ENCODE measurements at regions not wholly inside any gene's neighbourhood (a gene's known extent, or its start where the extent isn't known, plus 50 kb on each side); places are given as distances from the start of the nearest gene placed in this dataset.

DNA sequence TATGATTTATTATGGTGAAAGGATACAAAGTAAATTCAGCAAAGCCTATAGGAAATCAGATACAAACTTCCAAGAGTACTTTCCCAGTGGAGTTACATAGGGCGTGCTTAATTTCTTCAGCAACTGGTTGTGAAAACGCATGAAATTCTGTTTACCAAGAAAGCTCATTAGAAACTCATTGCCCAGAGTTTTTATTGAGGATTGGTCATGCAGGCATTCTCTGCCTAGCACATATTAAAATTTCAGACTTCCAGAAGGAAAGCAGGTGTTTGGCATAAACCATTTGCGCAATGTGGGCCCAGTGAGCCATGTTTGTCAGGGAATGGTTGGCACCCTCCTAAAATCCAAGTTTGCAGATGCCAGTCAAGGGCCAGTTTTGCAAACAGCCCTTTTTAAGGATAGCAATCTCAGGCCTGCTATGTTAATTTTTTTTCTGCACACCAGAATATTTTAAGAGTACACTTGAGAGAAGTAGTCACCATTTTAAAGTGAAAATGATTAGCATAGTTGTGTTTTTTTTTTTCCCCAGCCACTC lies 311.1 kb upstream of the CHD1 start:
- no peak for DNase-seq
- H3K4me1 Mint-ChIP-seq: no peaks in the 10 kb centered on the region

DNA sequence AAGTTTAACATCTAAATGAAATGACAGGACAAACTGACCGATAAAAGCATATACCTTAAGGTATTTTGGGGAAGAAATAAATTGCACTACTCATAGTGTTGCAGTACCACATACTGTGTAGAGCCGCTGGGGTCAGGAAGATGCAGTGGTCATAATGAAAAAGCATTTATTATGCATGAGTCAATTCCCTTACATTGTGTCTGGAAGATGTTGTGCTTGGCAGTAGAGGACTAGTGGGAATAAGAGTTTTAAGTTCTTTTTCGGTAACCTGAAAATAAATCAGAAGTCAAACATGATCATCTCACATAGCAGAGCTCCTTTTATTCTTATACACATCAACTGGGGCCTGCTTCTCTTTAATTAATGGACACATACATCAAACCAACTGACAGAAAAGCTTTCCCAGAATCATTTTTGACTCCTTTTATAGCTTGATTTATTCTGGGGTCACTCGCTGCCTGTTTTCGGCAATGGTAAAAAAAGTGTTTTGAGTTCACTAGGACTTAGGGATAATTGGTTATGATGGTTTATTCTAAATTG lies 262.5 kb upstream of the CHD1 start:
- H3K9ac ChIP-seq (ENCODE audit: low read length): no peak overlapping the region
- intact Hi-C loops (cut with micrococcal nuclease): no loop called here
- DNase-seq (no peak), ATAC-seq (ENCODE audit: low read depth) (no peak)
- no peaks in the 10 kb centered on the region for H3K9me3 ChIP-seq (ENCODE audit: control extremely low read depth in 1 of 3, control insufficient read depth in 2 of 3, insufficient read depth in 1 of 3, low read length in 2 of 3)
- Mint-ChIP-seq H3K27me3 (peaks cover 7% of the 10 kb centered on the region), H3K27ac (no peak overlapping the region), H3K4me3 (no peak overlapping the region), H3K4me1 (no peaks in the 10 kb centered on the region), H3K9me3 (ENCODE audit: insufficient read depth) (peaks cover 2% of the 10 kb centered on the region)
- no peaks in the 10 kb centered on the region for H3K4me1 ChIP-seq (ENCODE audit: control insufficient read depth in 2 of 2, insufficient read depth in 2 of 2, low read length in 2 of 2)
- ChIA-PET POLR2A (no interaction called here), CTCF (no interaction called here)
- H3K36me3 ChIP-seq (replicated peaks in 1 of 2; ENCODE audit: control extremely low read depth in 1 of 2, control insufficient read depth in 1 of 2, extremely low read depth in 1 of 2, insufficient read depth in 2 of 2, low read length in 1 of 2): no peaks in the 10 kb centered on the region
- no peaks in the 10 kb centered on the region for H3K27me3 ChIP-seq (replicated peaks in 1 of 4; ENCODE audit: control extremely low read depth in 1 of 4, control insufficient read depth in 3 of 4, insufficient read depth in 4 of 4, low read length in 3 of 4)
- H3K27ac ChIP-seq (ENCODE audit: low read length in 2 of 2): no peak overlapping the region
- no peaks in the 10 kb centered on the region for H3K79me2 ChIP-seq (ENCODE audit: control insufficient read depth, insufficient read depth, low read length)
- TF ChIP-seq EZH2 (IDR thresholded peaks at IDR 0.05; ENCODE audit: borderline replicate concordance, insufficient read depth, low read depth, low read length, poor library complexity, severe bottlenecking): no peak
- TF ChIP-seq, protein P1, sequence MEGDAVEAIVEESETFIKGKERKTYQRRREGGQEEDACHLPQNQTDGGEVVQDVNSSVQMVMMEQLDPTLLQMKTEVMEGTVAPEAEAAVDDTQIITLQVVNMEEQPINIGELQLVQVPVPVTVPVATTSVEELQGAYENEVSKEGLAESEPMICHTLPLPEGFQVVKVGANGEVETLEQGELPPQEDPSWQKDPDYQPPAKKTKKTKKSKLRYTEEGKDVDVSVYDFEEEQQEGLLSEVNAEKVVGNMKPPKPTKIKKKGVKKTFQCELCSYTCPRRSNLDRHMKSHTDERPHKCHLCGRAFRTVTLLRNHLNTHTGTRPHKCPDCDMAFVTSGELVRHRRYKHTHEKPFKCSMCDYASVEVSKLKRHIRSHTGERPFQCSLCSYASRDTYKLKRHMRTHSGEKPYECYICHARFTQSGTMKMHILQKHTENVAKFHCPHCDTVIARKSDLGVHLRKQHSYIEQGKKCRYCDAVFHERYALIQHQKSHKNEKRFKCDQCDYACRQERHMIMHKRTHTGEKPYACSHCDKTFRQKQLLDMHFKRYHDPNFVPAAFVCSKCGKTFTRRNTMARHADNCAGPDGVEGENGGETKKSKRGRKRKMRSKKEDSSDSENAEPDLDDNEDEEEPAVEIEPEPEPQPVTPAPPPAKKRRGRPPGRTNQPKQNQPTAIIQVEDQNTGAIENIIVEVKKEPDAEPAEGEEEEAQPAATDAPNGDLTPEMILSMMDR (IDR thresholded peaks at IDR 0.05): no peak
- H4K20me1 ChIP-seq (ENCODE audit: control insufficient read depth, insufficient read depth, low read length, poor library complexity, severe bottlenecking): no peaks in the 10 kb centered on the region
- no peak overlapping the region for H2AFZ ChIP-seq (ENCODE audit: insufficient read depth, low read depth, low read length, poor library complexity, severe bottlenecking)
- no peak overlapping the region for H3K4me2 ChIP-seq (replicated peaks; ENCODE audit: low read depth, low read length, poor library complexity, severe bottlenecking)
- no peak overlapping the region for H3K4me3 ChIP-seq (ENCODE audit: control extremely low read depth in 1 of 5, extremely low read depth in 1 of 5, insufficient read depth in 1 of 5, low read depth in 2 of 5, low read length in 4 of 5)
- WGBS (ENCODE audit: insufficient coverage): 100% methylated on average over 1 of the region's 5 CpGs

More for the DNA sequence above, 311.1 kb upstream of the CHD1 start:
- Histone ChIP-seq H3K4me2 (replicated peaks; ENCODE audit: low read depth, low read length, poor library complexity, severe bottlenecking) (no peak overlapping the region), H3K79me2 (ENCODE audit: control insufficient read depth, insufficient read depth, low read length) (no peaks in the 10 kb centered on the region), H3K9ac (ENCODE audit: low read length) (no peak overlapping the region), H3K27me3 (replicated peaks in 1 of 4; ENCODE audit: control extremely low read depth in 1 of 4, control insufficient read depth in 3 of 4, insufficient read depth in 4 of 4, low read length in 3 of 4) (no peaks in the 10 kb centered on the region), H3K4me1 (ENCODE audit: control insufficient read depth in 2 of 2, insufficient read depth in 2 of 2, low read length in 2 of 2) (no peaks in the 10 kb centered on the region), H3K36me3 (replicated peaks in 1 of 2; ENCODE audit: control extremely low read depth in 1 of 2, control insufficient read depth in 1 of 2, extremely low read depth in 1 of 2, insufficient read depth in 2 of 2, low read length in 1 of 2) (no peaks in the 10 kb centered on the region), H4K20me1 (ENCODE audit: control insufficient read depth, insufficient read depth, low read length, poor library complexity, severe bottlenecking) (no peaks in the 10 kb centered on the region), H3K9me3 (ENCODE audit: control extremely low read depth in 1 of 3, control insufficient read depth in 2 of 3, insufficient read depth in 1 of 3, low read length in 2 of 3) (no peaks in the 10 kb centered on the region), H3K27ac (ENCODE audit: low read length in 2 of 2) (no peak overlapping the region), H2AFZ (ENCODE audit: insufficient read depth, low read depth, low read length, poor library complexity, severe bottlenecking) (no peak overlapping the region), H3K4me3 (ENCODE audit: control extremely low read depth in 1 of 5, extremely low read depth in 1 of 5, insufficient read depth in 1 of 5, low read depth in 2 of 5, low read length in 4 of 5) (no peak overlapping the region)
- intact Hi-C loops (cut with micrococcal nuclease): no loop called here
- no peak for ATAC-seq (ENCODE audit: low read depth)
- H3K9me3 Mint-ChIP-seq (ENCODE audit: insufficient read depth): no peaks in the 10 kb centered on the region
- no peak overlapping the region for H3K27ac Mint-ChIP-seq
- H3K4me3 Mint-ChIP-seq: no peak overlapping the region
- TF ChIP-seq EZH2 (IDR thresholded peaks at IDR 0.05; ENCODE audit: borderline replicate concordance, insufficient read depth, low read depth, low read length, poor library complexity, severe bottlenecking): no peak
- TF ChIP-seq, protein P1 (IDR thresholded peaks at IDR 0.05): no peak
- H3K27me3 Mint-ChIP-seq: no peaks in the 10 kb centered on the region
- POLR2A ChIA-PET: no interaction called here
- CTCF ChIA-PET: no interaction called here
- WGBS (ENCODE audit: insufficient coverage): 86% methylated on average over 3 of the region's 3 CpGs

Measured in B cell (primary cell).